KG1 (cell line): ENCODE measurements at regions not wholly inside any gene's neighbourhood (a gene's known extent, or its start where the extent isn't known, plus 50 kb on each side); places are given as distances from the start of the nearest gene placed in this dataset.

Source experiments
- DNase-seq: peaks from one replicate; lab custom pipeline; 2025; lab: John Stamatoyannopoulos, UW

DNA sequence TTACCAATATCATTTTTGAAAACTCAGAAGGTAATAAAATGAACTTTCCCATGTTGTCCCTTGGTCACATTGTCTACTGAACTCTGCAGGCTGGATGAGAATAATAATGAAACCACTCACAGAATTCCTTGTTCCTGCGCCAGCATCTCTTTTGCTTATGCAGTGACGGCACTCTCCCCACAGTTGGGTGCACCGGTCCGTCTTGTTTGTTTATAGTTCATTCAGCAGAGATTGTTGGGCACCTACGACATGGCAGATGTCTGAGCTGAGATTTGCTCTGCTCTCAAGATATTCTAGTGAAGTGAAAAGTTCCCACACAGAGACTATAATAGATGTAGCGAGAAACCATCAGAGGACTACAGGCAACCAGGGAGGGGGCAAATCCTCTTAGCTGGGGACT is 375.7 kb upstream of the CDH11 start:
- DNase-seq = no peak

DNA sequence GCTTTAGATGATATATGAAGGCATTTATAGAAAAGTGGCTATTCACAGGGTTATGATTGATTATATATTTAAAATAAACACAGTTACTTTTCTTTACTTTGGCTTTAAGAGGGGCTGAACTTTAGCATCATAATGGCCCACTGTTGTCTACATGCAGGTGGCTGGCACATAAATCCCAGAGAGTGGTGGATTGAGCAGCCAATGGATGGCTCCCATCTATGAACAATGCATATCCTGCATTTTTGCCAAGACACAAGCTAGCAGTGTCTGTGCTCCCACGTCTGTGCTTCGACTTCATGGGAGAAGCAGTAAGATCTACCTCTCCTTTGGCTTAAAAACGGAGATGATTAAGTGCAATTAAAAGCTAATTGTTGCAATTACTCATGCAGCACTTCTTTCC is 373.2 kb upstream of the CDH11 start:
- no peak for DNase-seq

- DNase-seq = no peak
Observed at GRCh38 chr16:65494609-65495008, 372.7 kb upstream of the CDH11 start.

DNA sequence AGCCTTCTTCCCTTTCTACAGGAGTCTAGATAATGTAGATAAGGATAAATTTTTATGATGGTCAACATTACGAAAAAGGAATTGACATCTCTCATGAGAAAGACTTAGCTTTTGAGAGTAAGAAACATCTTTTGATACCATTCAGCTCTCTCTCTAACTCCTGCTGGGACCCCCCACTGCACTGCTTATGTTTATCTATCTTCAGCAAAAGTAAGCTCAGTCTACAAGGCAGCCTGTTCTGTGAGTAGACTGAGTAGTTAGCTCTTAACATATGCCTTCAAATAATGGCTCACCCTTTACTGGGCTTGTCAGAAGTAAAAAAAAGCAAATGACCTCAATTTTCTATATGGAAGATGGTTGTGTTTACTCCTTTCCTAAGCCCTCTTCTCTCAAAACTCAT is 372.2 kb upstream of the CDH11 start:
- no peak for DNase-seq

- no peak for DNase-seq
Observed at GRCh38 chr16:65490286-65490685, 368.4 kb upstream of the CDH11 start.

GRCh38 chr16:65489531-65490023 is 367.7 kb upstream of the CDH11 start:
- no peak for DNase-seq

- no peak for DNase-seq
Observed at GRCh38 chr16:65487231-65487630, 365.4 kb upstream of the CDH11 start.

DNA sequence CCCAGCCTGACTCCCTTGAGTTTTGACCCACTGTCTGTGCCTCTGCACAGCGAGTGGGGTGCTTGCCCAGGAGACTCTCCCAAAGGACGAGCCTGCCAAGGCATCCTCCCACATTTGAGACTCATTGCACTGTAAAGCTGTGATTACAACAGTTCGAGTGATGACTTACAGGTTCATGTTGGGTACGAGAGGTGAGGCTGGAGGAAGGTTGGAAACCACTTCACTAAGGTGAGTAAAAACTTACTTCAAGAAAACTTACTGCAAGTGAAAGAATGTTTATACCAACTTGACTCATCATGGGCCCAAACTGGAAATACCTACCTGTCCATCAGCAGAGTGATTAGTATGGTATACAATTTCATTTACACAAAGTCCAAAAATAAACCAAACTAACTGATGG is 360.1 kb upstream of the CDH11 start:
- DNase-seq = no peak

GRCh38 chr16:65480281-65481091 is 358.6 kb upstream of the CDH11 start:
- no peak for DNase-seq

GRCh38 chr16:65476448-65476955 is 354.6 kb upstream of the CDH11 start:
- no peak for DNase-seq

GRCh38 chr16:65473699-65474098 is 351.8 kb upstream of the CDH11 start:
- no peak for DNase-seq

DNA sequence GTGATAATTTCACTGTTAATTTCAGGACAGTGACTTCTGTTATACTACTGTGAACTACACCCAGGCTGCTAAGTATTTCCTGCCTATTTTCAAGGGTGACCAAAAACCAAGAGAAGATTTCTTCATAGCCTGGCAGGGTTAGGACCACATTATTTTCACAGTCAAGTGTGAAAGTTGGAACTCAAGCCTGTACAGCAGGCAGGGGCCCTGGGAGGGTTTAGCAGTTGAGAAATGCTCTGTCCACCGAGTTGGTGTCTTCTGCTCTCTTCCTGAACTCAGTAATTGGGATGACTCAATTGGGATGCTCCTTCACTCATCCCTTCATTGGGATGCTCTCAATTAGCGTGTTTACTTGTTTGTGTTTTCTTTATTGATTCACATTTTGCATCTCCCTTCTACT is 347.3 kb upstream of the CDH11 start:
- no peak for DNase-seq

DNA sequence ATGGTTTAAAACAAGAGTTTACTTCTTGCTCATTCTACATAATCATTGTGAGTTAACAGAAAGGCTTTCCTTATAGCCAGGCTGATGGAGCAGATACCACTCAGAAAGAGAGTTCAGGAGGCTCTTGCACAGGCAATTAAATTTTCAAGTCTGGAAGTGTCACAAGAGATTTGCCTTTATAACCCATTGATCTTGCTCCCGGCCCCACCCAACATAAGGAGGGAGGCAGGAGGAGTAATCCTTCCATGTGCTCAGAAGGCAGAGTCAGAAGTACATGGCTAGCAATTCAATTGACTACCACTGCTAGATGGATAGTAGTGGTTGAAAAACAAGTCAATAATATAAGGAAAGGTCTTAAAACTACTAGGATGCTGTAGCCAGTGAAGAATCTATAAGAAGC is 346.3 kb upstream of the CDH11 start:
- DNase-seq = no peak

- DNase-seq = no peak
Observed at GRCh38 chr16:65463652-65464260, 341.9 kb upstream of the CDH11 start.

DNA sequence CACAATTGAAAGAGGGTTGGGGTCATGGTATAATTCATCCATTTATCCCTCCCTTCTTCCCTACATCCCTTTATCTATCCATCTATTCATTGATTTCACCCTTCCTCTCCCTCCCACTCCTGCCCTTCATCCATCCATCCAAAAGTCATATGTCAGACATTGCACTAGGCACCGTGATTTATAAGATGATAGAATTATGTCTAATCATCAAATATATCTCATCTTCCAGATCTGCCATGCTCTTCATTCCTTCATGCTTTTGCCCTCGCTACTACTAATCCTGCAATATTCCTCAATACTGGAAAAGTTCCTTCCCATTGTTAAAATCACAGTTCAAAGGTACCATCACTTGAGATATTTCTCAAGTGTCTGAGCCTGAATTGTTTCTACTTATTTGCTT is 335.2 kb upstream of the CDH11 start:
- no peak for DNase-seq

- DNase-seq = no peak
Observed at GRCh38 chr16:65455761-65456160, 333.9 kb upstream of the CDH11 start.

DNA sequence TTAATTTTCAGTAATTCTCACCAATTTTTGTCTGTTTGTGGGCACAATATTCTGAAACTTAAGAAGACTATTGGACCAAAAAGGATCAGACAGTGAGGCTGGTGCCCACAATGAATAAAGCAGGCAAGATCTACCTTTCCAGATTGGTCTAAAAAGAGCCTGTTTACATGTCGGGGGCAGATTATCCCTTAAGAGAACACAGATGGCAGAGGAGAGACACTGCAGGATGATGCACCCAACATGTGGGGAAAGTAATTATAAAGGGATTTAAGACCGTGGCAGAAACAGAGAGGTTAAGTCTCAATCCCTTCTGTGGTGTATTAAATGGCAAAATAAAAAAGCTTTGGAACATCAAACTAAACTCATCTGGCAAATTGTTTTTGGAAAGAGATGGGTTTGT is 331.8 kb upstream of the CDH11 start:
- DNase-seq = no peak

DNA sequence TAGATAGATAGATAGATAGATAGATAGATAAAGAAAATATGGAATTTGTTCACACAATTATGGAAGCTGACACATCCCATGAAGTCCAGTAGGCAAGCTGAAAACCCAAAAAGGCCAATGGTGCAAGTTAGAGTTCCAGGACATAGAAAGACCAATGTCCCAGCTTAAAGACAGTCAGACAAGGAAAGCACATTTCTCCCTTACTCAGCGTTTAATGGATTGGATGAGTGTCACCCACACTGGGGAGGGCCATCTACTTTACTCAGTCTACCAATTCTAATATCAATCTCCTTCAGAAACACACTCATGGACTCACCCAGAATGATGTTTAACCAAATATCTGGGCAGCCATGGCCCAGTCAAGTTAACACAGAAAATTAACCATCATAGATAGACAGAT is 327.7 kb upstream of the CDH11 start:
- no peak for DNase-seq

GRCh38 chr16:65446427-65446826 is 324.6 kb upstream of the CDH11 start:
- DNase-seq = no peak

DNA sequence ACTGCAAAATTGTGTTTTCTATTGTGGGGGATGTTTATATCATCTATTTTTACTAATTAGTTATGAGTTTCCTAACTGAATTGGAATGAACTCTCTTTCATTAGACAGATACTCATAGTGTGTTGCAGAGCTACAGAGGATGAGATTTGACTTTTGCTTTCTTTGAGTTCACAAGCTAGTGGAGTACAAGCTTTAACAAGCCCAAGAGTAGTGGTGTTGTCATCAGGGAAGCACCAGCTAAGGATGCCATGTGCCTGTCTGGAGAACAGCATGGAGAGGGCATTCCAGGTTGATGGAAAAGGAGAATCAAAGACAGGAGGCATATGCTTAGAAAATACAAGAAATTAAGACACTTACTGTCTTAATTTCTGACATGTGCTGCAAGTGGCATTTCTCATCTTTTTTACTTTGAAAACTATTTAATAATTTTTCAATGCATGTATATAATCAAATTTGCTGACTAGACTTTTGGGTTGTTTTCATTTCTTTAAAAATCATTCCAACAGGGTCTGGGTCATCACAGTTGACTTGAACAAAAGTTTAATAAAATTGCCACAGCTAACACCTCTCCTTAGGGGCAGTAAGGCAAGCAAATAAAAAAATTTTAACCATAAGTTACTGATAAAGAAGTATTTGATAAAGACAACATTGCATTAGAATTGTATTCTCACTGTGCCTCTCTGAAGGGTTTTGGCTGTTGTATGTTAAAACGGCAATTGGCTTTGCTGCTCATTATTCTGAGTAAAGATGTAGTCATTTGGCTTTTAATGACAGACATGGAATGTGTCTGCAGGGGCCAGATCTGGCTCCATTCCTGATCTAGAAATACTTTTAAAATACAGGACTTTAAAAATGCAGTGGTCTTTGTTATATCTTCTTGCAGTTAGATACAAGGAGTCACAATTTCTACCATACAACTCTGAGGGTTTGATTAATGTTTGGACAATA is 323.7 kb upstream of the CDH11 start:
- DNase-seq = no peak

GRCh38 chr16:65441501-65441900 is 319.6 kb upstream of the CDH11 start:
- no peak for DNase-seq

GRCh38 chr16:65429504-65430181 is 307.8 kb upstream of the CDH11 start:
- DNase-seq = no peak
